DOHH2 (cell line): ENCODE measurements at regions not wholly inside any gene's neighbourhood (a gene's known extent, or its start where the extent isn't known, plus 50 kb on each side); places are given as distances from the start of the nearest gene placed in this dataset.

Experiments
- H3F3A ChIP-seq: fragments of 200-600 bp; sonication (generic), shearing (Covaris generic); 2 replicates; pipeline ENCODE4 v1.6.0; 2016; ENCODE audit warnings: antibody characterized with exemption, mild to moderate bottlenecking; ENCODE audit not compliant: control insufficient read depth, insufficient read depth
- H3K27ac ChIP-seq: fragments of 200-600 bp; sonication (generic); 2 replicates; pipeline ENCODE4 v1.5.1; 2014; ENCODE audit warnings: low read depth, mild to moderate bottlenecking, low read length, moderate library complexity
- H3K27me3 ChIP-seq: fragments of 200-600 bp; sonication (generic); 2 replicates; pipeline ENCODE4 v1.6.1; 2014; ENCODE audit warnings: mild to moderate bottlenecking, low read length, mixed read lengths; ENCODE audit not compliant: control insufficient read depth
- H3K36me3 ChIP-seq: fragments of 200-600 bp; sonication (generic); 2 replicates; pipeline ENCODE4 v1.6.1; 2014; ENCODE audit warnings: mild to moderate bottlenecking, low read length, moderate library complexity, mixed read lengths; ENCODE audit not compliant: control insufficient read depth
- H3K4me1 ChIP-seq: fragments of 200-600 bp; sonication (generic); 2 replicates; pipeline ENCODE4 v1.6.1; 2014; ENCODE audit warnings: mild to moderate bottlenecking, low read length, mixed read lengths; ENCODE audit not compliant: control insufficient read depth
- H3K4me2 ChIP-seq: fragments of 200-600 bp; sonication (generic); 2 replicates; pipeline ENCODE4 v1.6.0; 2014; ENCODE audit warnings: mild to moderate bottlenecking, low read length, moderate library complexity
- H3K4me3 ChIP-seq: fragments of 200-600 bp; sonication (generic); 2 replicates; pipeline ENCODE4 v1.5.1; 2014; ENCODE audit warnings: mild to moderate bottlenecking, low read length, mixed read lengths
- H3K79me2 ChIP-seq: fragments of 200-600 bp; sonication (generic); 2 replicates; pipeline ENCODE4 v1.6.1; 2014; ENCODE audit warnings: mild to moderate bottlenecking, low read length, mixed read lengths; ENCODE audit not compliant: control insufficient read depth
- H3K9me2 ChIP-seq: fragments of 200-600 bp; sonication (generic); replicated peaks from 2 replicates; pipeline ENCODE4 v1.6.1; 2014; ENCODE audit warnings: mild to moderate bottlenecking, low read length, mixed read lengths; ENCODE audit not compliant: control insufficient read depth
- H3K9me3 ChIP-seq: fragments of 200-600 bp; sonication (generic); 2 replicates; pipeline ENCODE4 v1.6.1; 2014; ENCODE audit warnings: antibody characterized with exemption, low read length, mixed read lengths; ENCODE audit not compliant: control insufficient read depth, insufficient read depth
- H4K20me1 ChIP-seq: fragments of 200-600 bp; sonication (generic); 2 replicates; pipeline ENCODE4 v1.6.0; 2014; ENCODE audit warnings: low read depth, mild to moderate bottlenecking, antibody characterized with exemption, low read length, moderate library complexity; ENCODE audit not compliant: control insufficient read depth, insufficient read depth
- CTCF ChIP-seq: fragments of 200-600 bp; sonication (generic); IDR thresholded peaks from one replicate; pipeline ENCODE4 v1.5.1; 2014; ENCODE audit warnings: antibody characterized with exemption, mild to moderate bottlenecking, low read depth, low read length; ENCODE audit not compliant: poor library complexity, severe bottlenecking
- EZH2phosphoT487 ChIP-seq: fragments of 200-600 bp; sonication (generic); IDR thresholded peaks from 2 replicates; pipeline ENCODE4 v1.6.1; 2017; ENCODE audit warnings: borderline replicate concordance, mild to moderate bottlenecking, antibody characterized with exemption, low read length, moderate library complexity, mixed read lengths

GRCh38 chr14:95818581-95818980 is 58.1 kb upstream of the TUNAR start:
- no peak overlapping the region for H3K4me3 ChIP-seq
- H3K4me2 ChIP-seq = no peak overlapping the region
- peaks cover 23% of the 10 kb centered on the region; the same call in 1 of the 2 replicates for H3K27me3 ChIP-seq
- no peak overlapping the region for H3K27ac ChIP-seq
- no peaks in the 10 kb centered on the region for H3K4me1 ChIP-seq
- H3K9me2 ChIP-seq = no peaks in the 10 kb centered on the region
- no peaks in the 10 kb centered on the region for H3F3A ChIP-seq
- H4K20me1 ChIP-seq = no peaks in the 10 kb centered on the region
- no peaks in the 10 kb centered on the region for H3K79me2 ChIP-seq
- H3K9me3 ChIP-seq = no peaks in the 10 kb centered on the region
- no peaks in the 10 kb centered on the region for H3K36me3 ChIP-seq
- TF ChIP-seq EZH2phosphoT487 (no peak), CTCF (no peak)

- Histone ChIP-seq H3K4me3 (no peak overlapping the region), H3K79me2 (no peaks in the 10 kb centered on the region), H3K9me2 (no peaks in the 10 kb centered on the region), H3K9me3 (no peaks in the 10 kb centered on the region), H4K20me1 (no peaks in the 10 kb centered on the region), H3F3A (no peaks in the 10 kb centered on the region), H3K4me2 (no peak overlapping the region), H3K36me3 (no peaks in the 10 kb centered on the region), H3K4me1 (no peaks in the 10 kb centered on the region), H3K27ac (no peak overlapping the region), H3K27me3 (peaks cover 19% of the 10 kb centered on the region; the same call in 1 of the 2 replicates)
- TF ChIP-seq EZH2phosphoT487 = no peak
- TF ChIP-seq CTCF = no peak
Measured at GRCh38 chr14:95817271-95817670, 59.4 kb upstream of the TUNAR start.

GRCh38 chr14:95816539-95816938 is 60.1 kb upstream of the TUNAR start:
- no peaks in the 10 kb centered on the region for H3K36me3 ChIP-seq
- H3K27ac ChIP-seq = no peak overlapping the region
- H3K4me1 ChIP-seq = no peaks in the 10 kb centered on the region
- H3K4me2 ChIP-seq = no peak overlapping the region
- H3K9me2 ChIP-seq = no peaks in the 10 kb centered on the region
- H3K79me2 ChIP-seq = no peaks in the 10 kb centered on the region
- no peaks in the 10 kb centered on the region for H4K20me1 ChIP-seq
- no peaks in the 10 kb centered on the region for H3F3A ChIP-seq
- TF ChIP-seq CTCF (no peak), EZH2phosphoT487 (no peak)
- peaks cover 16% of the 10 kb centered on the region; the same call in 1 of the 2 replicates for H3K27me3 ChIP-seq
- H3K9me3 ChIP-seq = no peaks in the 10 kb centered on the region
- no peak overlapping the region for H3K4me3 ChIP-seq

- TF ChIP-seq EZH2phosphoT487 (no peak), CTCF (no peak)
- H3F3A ChIP-seq = no peaks in the 10 kb centered on the region
- H3K27ac ChIP-seq = no peak overlapping the region
- H3K79me2 ChIP-seq = no peaks in the 10 kb centered on the region
- H3K27me3 ChIP-seq = peaks cover 4% of the 10 kb centered on the region; the same call in 1 of the 2 replicates
- no peaks in the 10 kb centered on the region for H3K9me2 ChIP-seq
- H4K20me1 ChIP-seq = no peaks in the 10 kb centered on the region
- H3K4me2 ChIP-seq = no peak overlapping the region
- no peak overlapping the region for H3K4me3 ChIP-seq
- no peaks in the 10 kb centered on the region for H3K36me3 ChIP-seq
- no peaks in the 10 kb centered on the region for H3K4me1 ChIP-seq
- H3K9me3 ChIP-seq = no peaks in the 10 kb centered on the region
Measured at GRCh38 chr14:95815226-95815690, 61.4 kb upstream of the TUNAR start.
